Mononuclear cell (primary cell): ENCODE measurements at regions not wholly inside any gene's neighbourhood (a gene's known extent, or its start where the extent isn't known, plus 50 kb on each side); places are given as distances from the start of the nearest gene placed in this dataset.

Experiments used
- H3K27me3 ChIP-seq: 2 replicates; pipeline ENCODE4 v1.6.0; 2011; ENCODE audit warnings: low read length, control low read depth; ENCODE audit not compliant: insufficient read depth
- H3K4me1 ChIP-seq: 2 replicates; pipeline ENCODE4 v1.5.1; 2011; ENCODE audit warnings: mild to moderate bottlenecking, low read length, control low read depth; ENCODE audit not compliant: insufficient read depth
- H3K4me3 ChIP-seq: 2 replicates; pipeline ENCODE4 v1.5.1; 2011; ENCODE audit warnings: mild to moderate bottlenecking, low read length, moderate library complexity
- H3K9me3 ChIP-seq: 2 replicates; pipeline ENCODE4 v1.5.1; 2011; ENCODE audit warnings: low read depth, mild to moderate bottlenecking, control low read depth, low read length

- Histone ChIP-seq H3K4me3 (no peak overlapping the region), H3K4me1 (no peaks in the 10 kb centered on the region), H3K27me3 (no peaks in the 10 kb centered on the region), H3K9me3 (no peaks in the 10 kb centered on the region)
Observed at GRCh38 chr2:59150217-59150849, 909.2 kb upstream of the FANCL start.

DNA sequence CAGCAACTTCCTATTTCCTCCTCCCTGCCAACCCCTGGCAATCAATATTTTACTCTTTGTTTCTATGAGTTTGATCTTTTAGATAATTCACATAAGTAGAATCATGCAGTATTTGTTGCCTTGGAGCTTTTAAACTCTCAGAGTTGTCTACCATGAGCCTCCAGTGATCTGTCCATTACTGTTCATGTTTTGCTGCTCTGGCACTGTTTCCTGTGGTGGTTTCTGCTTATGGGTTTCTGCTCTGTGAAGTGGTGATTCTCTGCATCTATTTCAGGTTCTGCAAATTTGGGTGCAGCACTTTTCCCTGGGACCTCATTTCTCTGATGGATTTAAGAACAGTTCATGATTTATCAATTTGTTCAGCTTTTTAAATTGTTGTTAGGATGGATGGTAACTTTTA, 908.1 kb upstream of the FANCL start:
- no peaks in the 10 kb centered on the region for H3K27me3 ChIP-seq
- H3K9me3 ChIP-seq: no peaks in the 10 kb centered on the region
- no peak overlapping the region for H3K4me3 ChIP-seq
- H3K4me1 ChIP-seq: no peaks in the 10 kb centered on the region

GRCh38 chr2:59112258-59112657, 871.1 kb upstream of the FANCL start:
- Histone ChIP-seq H3K9me3 (no peaks in the 10 kb centered on the region), H3K27me3 (no peaks in the 10 kb centered on the region), H3K4me1 (no peaks in the 10 kb centered on the region), H3K4me3 (no peak overlapping the region)

- H3K4me1 ChIP-seq: no peaks in the 10 kb centered on the region
- no peaks in the 10 kb centered on the region for H3K9me3 ChIP-seq
- H3K4me3 ChIP-seq: no peak overlapping the region
- H3K27me3 ChIP-seq: no peaks in the 10 kb centered on the region
Observed at GRCh38 chr2:59096973-59097372, 855.8 kb upstream of the FANCL start.

DNA sequence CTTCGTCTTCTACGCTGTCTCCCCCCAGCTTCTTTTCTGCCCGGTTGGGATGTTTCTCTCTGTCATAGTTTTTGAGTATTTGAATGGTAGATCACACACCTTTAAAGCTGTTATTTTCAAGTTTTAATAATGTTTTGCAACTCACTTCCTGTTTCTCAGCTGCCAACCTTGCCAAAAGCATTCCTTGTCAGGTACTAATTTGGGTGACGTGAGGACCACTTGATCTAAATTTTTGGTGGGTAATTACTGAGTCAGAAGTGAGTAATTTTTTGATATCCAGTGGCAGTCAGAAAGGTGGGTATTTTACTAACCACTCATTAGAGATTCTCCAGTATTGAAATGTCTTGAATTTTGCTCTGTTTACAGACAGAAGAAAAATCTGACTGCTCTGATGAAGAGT, 852.4 kb upstream of the FANCL start:
- Histone ChIP-seq H3K4me3 (no peak overlapping the region), H3K9me3 (no peaks in the 10 kb centered on the region), H3K4me1 (no peaks in the 10 kb centered on the region), H3K27me3 (no peaks in the 10 kb centered on the region)

- no peak overlapping the region for H3K4me3 ChIP-seq
- H3K4me1 ChIP-seq: no peaks in the 10 kb centered on the region
- no peaks in the 10 kb centered on the region for H3K27me3 ChIP-seq
- no peaks in the 10 kb centered on the region for H3K9me3 ChIP-seq
Observed at GRCh38 chr2:59084326-59084725, 843.2 kb upstream of the FANCL start.

DNA sequence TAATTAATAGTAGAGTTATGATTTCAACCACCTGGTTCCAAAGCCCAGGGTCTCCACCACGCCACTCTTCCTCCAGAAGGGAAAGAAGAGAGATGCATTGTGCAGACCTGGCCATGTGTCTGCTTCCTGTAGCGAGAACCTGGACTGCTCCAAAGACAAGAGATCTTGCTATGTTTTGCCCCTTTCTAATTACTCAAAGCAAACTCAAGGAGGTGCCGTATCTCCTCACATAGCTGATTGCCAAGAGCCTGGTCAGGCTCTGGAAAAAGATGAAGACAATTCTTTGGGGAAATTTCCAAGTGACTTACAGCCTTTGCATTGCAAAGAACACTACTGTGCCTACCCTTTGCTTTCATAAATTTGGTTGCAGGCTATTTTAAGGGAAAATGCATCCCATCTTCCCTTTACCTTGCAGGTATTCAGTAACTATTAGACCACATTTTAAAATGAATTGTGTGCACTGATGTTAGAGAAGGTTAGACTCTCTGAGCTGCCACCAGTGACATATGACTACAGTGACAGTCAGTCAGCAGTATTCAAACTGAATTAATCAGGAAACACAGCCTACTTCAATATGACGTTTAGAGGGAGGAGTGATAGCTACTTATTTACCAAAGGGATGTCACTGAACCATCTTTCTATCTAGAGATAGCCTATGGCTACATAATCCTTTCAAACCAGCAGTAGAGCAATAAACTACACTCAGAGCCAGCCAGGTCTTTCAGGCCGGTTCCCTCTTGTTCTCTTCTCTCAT, 842.1 kb upstream of the FANCL start:
- no peaks in the 10 kb centered on the region for H3K27me3 ChIP-seq
- no peaks in the 10 kb centered on the region for H3K4me1 ChIP-seq
- no peak overlapping the region for H3K4me3 ChIP-seq
- H3K9me3 ChIP-seq: no peaks in the 10 kb centered on the region

DNA sequence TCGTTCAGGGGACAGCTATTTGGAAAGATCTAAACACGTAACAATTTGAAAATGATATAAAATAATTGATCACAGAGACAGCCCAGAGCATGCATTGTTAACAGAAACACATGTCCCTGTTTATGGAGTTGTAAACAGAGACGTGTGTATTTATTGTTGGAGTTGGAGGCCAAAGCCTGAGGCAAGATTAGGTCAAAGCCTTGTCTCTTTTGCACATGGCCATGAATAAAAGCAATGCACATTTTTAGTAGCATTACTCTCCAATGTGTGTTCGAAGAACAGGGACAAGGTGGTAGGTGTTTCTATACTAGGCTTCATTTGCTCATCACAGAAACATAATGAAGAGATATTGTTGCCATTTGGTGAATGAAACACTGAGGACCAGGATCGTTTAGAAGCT, 841.5 kb upstream of the FANCL start:
- H3K4me3 ChIP-seq: no peak overlapping the region
- H3K4me1 ChIP-seq: no peaks in the 10 kb centered on the region
- H3K9me3 ChIP-seq: no peaks in the 10 kb centered on the region
- H3K27me3 ChIP-seq: no peaks in the 10 kb centered on the region

- no peaks in the 10 kb centered on the region for H3K4me1 ChIP-seq
- no peaks in the 10 kb centered on the region for H3K9me3 ChIP-seq
- no peak overlapping the region for H3K4me3 ChIP-seq
- H3K27me3 ChIP-seq: no peaks in the 10 kb centered on the region
Observed at GRCh38 chr2:59080451-59081181, 839.5 kb upstream of the FANCL start.

DNA sequence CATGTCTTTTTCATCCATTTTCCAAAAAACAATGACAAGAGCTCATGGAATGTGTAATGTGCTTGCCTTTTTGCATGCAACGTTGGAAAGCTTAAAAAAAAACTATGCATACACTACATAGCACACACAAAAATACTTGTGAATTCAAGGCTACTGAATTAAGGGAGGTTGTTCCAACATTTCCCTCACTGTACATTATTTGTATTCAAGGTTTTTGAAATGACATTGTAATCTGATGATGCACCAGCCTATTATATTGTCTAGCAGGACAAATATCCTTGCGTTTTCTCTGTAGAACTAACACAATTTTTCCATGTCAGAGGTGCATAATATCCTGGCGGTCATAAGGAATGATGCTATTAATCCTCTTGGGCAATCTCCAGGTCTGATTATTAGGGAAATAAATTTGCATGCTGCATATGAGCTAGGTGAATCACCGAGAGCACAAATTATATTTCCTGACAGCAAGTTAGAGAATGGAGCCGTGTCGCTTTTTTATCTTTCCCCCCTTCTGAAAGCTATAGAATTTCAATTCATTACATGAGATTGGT, 836.9 kb upstream of the FANCL start:
- no peaks in the 10 kb centered on the region for H3K9me3 ChIP-seq
- no peaks in the 10 kb centered on the region for H3K4me1 ChIP-seq
- no peak overlapping the region for H3K4me3 ChIP-seq
- H3K27me3 ChIP-seq: no peaks in the 10 kb centered on the region

- no peak overlapping the region for H3K4me3 ChIP-seq
- no peaks in the 10 kb centered on the region for H3K9me3 ChIP-seq
- H3K27me3 ChIP-seq: no peaks in the 10 kb centered on the region
- H3K4me1 ChIP-seq: no peaks in the 10 kb centered on the region
Observed at GRCh38 chr2:59077026-59077725, 836.1 kb upstream of the FANCL start.

DNA sequence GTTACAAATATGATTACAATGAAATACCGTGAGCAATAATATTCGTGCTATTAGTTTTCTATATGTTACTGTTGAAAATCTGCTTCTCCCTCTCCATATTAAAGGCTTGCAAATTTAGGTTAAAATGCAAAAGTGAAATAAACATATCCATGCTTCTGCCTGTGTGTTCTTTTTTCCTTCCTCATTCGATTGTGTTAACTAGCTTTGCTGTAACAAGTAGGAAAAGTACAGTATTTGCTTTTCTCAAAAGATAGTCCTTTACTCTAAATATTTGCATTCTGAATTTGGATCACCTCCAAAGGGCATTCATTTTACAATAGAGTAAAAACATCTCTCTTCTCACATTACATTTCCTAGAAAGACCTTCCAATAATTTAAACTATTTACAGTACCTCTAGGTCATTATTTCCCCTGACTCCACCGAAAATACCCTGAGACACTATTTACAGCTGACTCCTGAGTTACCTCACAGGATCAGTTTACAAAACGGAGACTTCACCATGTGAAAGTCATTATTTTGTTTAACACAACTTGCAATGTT, 835.0 kb upstream of the FANCL start:
- Histone ChIP-seq H3K27me3 (no peaks in the 10 kb centered on the region), H3K4me1 (no peaks in the 10 kb centered on the region), H3K9me3 (no peaks in the 10 kb centered on the region), H3K4me3 (no peak overlapping the region)

DNA sequence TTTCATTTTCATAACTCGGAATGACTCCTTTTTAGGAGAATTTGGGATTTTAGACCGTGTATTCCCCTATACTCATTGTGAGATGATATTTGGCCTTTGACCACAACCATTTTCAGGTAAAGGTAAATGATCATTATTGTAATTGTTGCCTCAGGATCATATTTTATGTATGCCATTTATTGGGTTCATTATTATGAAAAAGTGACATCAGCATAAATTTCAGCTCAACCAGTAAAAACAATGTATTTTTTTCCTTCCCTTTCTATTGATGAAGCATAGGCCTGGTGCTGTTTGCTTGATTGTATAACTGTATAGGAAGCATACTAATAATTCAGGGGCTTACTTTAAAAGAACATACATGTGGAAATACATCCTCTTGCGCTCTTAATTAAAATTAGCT, 832.9 kb upstream of the FANCL start:
- Histone ChIP-seq H3K4me1 (no peaks in the 10 kb centered on the region), H3K27me3 (no peaks in the 10 kb centered on the region), H3K9me3 (no peaks in the 10 kb centered on the region), H3K4me3 (no peak overlapping the region)

- Histone ChIP-seq H3K27me3 (no peaks in the 10 kb centered on the region), H3K4me1 (no peaks in the 10 kb centered on the region), H3K9me3 (no peaks in the 10 kb centered on the region), H3K4me3 (no peak overlapping the region)
Observed at GRCh38 chr2:59073286-59073685, 832.2 kb upstream of the FANCL start.

DNA sequence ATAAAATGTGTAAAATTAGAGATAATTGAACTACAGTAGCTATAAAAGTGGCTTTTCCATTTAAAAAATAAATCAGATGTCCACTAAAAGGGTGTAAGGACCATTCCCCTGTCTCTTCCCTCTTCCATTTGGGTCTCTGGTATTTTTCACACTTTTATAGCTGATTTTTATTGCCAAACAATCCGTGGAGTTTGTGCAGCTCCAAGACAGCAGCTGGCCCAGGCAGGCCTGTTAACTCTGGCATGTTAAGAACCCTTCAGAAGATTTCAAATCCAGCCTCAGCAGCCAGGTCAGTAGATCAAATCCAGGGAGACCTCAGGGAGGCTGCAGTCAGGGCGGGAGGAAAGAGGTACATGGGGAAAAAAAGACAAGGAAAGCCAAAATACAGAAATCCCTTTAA, 827.1 kb upstream of the FANCL start:
- Histone ChIP-seq H3K4me3 (no peak overlapping the region), H3K9me3 (no peaks in the 10 kb centered on the region), H3K4me1 (no peaks in the 10 kb centered on the region), H3K27me3 (no peaks in the 10 kb centered on the region)
